Activated T-cell treated with anti-CD3 and anti-CD28 coated beads, Interleukin-2, amount 50 U/mL, for 1 hour (primary cell): ENCODE measurements at regions not wholly inside any gene's neighbourhood (a gene's known extent, or its start where the extent isn't known, plus 50 kb on each side); places are given as distances from the start of the nearest gene placed in this dataset.

Experiments
- DNase-seq: peaks from one replicate; pipeline ENCODE4 v3.0.0-alpha.2; 2020

- DNase-seq, result no peak
Measured at GRCh38 chr2:236317938-236318396, 53.8 kb upstream of the ASB18 start.

- DNase-seq, result no peak
Measured at GRCh38 chr2:236318401-236318800, 54.2 kb upstream of the ASB18 start.

GRCh38 chr2:236319036-236319435 lies 54.8 kb upstream of the ASB18 start:
- DNase-seq, result no peak

- DNase-seq, result no peak
Measured at GRCh38 chr2:236321415-236321814, 57.2 kb upstream of the ASB18 start.

- DNase-seq, result no peak
Measured at GRCh38 chr2:236333417-236334121, 69.4 kb upstream of the ASB18 start.

DNA sequence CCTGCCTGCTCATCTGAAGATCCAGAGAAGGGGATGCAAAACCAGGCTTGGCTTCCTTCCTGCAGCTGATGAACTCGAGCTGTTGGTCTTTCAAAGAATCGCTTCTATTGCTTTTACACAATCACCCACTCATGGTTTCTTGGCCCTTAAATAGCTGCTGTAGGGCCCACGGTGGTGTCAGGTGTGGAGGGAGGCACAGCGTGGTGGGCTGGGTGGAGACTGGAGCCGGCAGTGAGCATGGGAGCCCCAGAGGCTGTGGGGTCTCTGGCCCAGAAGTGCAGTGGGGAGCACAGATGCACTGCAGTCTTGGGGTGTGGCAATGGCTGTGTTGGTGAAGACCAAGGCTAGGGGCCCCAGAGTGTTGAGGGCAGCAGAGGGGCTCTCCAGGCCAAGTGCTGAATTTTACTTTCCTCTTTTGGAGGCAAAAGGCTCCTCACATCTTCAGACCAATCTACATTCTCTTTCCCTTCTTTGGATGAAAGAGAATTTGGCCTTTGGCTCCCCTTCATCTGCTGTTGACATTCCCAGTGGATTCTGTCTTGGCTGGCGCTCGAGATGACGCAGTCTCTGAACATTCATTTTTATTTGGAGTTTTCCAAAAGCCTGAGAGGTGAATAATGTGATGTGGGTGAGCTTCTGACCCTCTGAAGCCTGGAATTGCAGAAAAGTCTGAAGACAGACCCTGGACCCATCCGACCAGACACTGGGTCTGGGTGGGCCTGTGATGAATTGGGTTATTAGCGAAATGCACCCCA lies 70.1 kb upstream of the ASB18 start:
- DNase-seq, result no peak

- DNase-seq, result no peak
Measured at GRCh38 chr2:236335696-236336574, 71.7 kb upstream of the ASB18 start.

DNA sequence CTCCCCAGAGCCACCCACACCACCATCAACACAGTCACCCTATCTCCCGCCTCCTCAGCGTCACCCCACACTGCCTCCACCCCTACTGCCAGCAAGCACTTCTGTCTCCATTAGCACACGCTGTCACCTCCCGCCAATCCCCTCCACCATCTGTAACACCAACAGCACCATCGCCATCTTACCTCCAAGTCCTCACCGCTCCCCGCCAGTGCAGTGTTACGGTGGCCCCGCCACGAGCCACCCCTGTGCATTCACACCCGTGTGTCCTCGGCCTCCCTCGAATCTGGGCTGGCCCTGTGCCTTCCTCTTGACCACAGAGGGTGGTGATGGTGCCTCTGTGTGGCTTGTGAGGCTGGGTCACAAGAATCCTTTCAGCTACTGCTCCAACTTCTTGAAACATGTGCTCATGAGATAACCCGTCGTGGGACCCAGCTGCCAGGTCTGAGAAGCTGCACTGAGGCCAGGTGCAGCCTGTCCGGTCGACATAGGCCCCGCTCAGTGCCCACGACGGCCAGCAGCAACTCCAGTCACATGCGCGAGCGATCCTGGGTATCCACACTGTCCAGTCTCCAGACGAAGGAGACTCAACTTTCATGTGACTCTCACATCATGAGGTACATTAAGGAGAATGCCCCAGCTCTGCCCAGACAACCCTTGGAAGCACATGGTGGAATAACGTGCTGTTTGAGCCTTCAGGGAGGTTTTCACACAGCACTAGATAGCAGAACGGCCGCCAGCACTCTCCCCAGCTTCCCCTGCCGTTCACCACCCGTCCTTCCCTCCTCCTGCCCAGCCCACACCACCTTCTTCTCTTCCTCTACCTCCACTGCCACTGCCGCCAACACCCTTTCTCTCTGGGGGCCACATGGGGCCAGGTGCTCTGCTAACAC lies 72.6 kb upstream of the ASB18 start:
- DNase-seq, result no peak

GRCh38 chr2:236337465-236338325 lies 73.5 kb upstream of the ASB18 start:
- no peak for DNase-seq

GRCh38 chr2:236338495-236339184 lies 74.4 kb upstream of the ASB18 start:
- no peak for DNase-seq

DNA sequence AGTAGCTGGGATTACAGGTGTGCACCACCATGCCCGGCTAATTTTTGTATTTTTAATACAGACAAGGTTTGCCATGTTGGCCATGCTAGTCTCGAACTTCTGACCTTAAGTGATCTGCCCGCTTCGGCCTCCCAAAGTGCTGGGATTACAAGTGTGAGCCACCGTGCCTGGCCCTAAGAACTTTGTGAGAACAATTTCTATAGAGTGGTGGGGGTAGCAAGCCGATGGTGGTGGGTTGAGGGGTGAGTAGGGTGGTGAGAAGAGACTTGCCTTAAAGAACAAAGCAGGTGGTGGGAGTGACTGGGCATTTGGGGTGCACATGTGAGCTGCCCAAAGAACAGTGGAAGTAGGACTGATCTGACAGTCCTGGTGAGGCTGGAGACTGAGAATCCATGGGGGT lies 76.0 kb upstream of the ASB18 start:
- DNase-seq, result no peak

DNA sequence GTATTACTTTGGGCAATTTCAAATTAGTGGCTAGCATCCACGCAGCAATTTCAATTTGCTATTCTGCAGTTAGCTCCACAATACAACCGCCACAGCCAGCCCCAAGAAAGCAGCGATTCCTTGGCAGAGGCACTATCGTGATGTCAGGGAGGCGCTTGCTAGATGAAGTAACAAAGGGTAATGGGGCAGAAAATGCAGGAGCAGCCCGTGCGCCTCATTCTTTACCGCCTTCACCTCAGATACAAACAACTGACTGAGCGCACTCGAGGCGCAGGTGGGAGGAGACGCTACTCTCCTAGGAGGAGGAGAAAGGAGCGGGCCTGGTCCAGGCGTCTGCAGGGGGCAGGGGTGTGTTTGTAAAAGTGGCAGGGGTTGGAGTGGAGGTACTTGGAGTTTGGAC lies 76.9 kb upstream of the ASB18 start:
- no peak for DNase-seq

- DNase-seq, result no peak
Measured at GRCh38 chr2:236341721-236342120, 77.5 kb upstream of the ASB18 start.

- DNase-seq, result no peak
Measured at GRCh38 chr2:236342507-236342906, 78.3 kb upstream of the ASB18 start.

DNA sequence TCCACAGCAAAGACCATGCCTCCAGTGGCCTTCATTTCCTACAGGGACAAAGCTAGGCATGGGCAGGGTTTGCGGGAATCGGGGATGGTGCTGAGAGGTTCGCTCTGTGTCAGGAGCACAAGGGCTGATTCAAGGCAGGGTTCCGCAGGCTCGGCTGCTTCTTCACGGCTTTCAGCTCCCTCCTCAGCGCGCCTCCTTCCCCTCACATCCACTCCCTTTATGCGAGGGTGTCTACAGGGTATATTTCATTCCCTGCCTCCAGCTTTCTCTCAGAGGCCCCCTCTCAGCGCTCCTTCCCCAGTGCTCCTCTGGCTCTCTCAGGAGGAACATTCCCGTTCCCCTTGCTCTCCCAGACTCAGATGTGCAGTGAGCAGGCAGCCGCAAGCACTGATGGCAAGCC lies 78.7 kb upstream of the ASB18 start:
- no peak for DNase-seq

DNA sequence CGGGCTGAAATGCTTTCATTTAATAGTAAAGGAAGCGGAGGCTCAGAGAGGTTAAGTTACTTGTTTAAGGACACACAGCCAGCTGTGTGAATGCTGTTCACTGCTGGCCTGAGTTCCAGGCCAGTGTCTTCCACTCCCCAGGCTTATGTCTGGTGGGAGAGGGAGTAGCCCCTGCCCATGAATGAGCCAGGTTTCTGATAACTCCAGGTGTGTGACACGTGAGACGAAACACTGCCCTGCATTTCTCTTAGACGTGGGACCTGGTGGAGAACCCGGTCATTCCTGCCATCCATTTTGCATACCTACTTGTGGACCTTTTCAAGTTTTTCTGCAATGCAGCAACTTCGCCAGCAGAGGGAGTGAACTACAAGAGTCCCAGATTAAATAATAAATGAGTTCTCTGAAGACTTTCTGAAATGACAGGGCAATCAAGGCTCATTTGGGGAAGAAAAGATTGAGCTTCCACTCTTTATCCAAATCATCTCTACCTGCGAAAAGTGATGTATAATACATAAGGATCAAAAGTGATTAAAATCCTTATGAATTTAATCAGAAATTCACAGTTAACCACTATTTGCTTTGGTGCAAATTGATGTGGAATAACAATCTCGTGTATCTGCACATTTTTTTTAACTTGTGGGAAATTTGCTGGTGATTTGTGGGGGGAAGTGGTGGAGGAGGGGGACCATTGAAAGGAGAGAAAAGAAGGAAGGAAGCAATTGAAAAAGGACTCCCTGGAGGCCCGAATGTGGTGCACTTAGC lies 79.4 kb upstream of the ASB18 start:
- peak; percentile 34 for DNase-seq

GRCh38 chr2:236344446-236344845 lies 80.2 kb upstream of the ASB18 start:
- DNase-seq, result no peak

DNA sequence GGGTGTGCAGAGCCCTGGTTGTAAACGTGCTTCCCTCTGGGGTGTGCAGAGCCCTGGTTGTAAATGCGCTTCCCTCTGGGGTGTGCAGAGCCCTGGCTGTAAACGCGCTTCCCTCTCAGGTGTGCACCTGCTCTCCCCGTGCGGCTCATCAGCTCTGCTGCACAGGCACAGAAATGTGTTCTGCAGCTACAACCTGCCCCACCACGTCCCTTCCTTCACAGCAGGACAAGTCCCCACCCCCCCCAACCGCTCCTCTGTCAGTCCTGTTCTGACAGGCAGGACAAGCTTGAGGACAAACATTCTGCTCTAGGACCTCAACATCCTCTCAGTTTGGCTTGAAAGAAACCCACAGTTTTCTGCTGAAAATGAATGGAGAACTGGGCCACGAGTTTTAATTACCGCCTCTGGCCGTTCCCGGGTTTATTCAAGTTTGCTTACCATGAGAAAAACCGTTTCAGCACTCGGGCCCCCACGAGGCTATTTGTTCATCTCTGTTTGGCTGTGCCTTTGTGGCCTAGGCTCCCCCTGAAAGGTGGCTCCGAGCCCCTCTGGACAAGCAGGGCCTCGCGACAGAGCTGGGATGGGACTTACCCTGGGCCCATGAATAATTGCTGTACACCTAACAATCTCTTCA lies 81.0 kb upstream of the ASB18 start:
- no peak for DNase-seq

DNA sequence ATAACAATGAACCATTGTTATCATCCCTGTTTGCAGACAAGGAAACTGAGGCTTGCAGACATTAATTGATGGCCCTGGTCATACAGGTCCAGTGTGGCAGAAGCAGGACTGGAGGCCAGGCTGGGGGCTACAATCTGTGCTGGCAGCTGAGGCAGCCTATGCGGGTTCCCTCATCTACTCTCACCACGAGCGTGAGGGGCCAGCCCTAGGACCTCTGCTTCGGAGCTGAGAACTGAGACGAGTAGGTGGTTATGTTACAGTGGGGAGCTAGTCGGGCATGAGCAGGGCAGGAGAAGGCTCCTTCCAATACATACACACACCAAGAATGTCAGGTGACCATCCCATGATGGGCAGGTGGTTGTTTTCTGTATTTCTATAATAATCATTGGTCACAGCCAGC lies 82.2 kb upstream of the ASB18 start:
- DNase-seq, result no peak

- DNase-seq, result no peak
Measured at GRCh38 chr2:236348279-236348678, 84.1 kb upstream of the ASB18 start.
